ENCODE measurements at regions not wholly inside any gene's neighbourhood (a gene's known extent, or its start where the extent isn't known, plus 50 kb on each side); places are given as distances from the start of the nearest gene placed in this dataset.

DNA sequence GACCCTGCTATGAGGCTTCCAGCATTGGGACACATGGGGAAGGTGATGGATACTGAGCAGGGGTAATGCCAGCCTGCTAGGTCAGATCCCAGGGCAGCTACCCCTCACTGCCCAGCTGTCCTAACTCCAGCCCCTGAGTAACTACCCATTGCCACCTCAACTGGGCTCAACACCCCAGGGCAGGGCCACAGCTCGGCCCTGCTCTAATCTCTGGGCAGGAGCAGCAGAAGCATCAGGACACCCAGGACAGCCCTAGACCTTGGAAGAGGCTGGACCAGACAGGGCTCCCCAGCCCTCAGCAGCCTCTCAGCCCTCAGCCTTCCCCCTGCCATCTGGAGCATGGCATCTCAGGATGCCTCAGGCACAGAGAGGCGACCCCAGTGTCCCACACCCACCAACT lies 67.4 kb upstream of the TOP1 start:
- no peak for DNase-seq

DNA sequence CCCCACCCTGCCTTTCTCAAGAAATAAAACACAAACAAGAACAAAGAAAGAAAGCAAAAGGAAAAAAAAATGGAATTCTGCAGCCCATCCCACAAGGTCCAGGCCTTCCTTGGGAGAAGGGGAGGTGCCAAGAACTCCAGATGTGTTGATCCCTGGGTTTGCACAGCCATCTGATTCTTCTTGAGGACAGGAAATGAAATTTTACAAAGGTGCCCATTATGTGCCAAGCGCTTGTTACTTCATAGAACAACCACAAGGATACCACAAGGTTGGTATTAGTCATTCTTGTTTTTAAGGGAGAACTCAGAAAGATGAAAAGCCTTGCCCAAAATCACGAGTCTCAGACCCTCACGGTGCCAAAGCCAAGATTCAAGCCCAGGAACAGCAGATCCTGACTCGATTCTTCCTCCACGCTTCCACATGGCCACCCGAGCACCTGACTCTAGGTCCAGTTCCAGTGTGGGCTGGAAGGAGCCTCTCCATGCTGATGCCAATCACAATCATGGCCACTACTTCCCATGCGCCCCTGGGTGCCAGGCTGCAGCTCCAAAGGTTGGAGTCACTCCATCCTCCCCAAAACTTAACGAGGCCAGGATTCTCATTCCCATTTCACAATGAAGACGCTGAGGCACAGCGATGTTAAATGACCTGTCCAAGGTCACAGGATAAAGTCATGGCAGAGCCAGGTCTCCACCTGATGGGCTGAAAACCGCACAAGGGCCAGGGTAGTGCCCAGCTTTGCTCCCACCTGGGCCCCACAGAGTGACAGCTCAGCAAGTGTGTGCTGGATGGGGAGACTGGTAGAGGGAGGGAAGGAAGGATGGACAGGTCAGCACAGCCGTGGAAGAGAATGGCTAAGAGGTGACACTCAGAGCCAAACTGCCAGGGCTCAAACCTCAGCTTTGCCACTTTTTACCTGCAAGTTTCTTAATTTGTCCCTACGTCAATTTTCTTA lies 66.7 kb upstream of the TOP1 start:
- DNase-seq: peak; percentile 68

DNA sequence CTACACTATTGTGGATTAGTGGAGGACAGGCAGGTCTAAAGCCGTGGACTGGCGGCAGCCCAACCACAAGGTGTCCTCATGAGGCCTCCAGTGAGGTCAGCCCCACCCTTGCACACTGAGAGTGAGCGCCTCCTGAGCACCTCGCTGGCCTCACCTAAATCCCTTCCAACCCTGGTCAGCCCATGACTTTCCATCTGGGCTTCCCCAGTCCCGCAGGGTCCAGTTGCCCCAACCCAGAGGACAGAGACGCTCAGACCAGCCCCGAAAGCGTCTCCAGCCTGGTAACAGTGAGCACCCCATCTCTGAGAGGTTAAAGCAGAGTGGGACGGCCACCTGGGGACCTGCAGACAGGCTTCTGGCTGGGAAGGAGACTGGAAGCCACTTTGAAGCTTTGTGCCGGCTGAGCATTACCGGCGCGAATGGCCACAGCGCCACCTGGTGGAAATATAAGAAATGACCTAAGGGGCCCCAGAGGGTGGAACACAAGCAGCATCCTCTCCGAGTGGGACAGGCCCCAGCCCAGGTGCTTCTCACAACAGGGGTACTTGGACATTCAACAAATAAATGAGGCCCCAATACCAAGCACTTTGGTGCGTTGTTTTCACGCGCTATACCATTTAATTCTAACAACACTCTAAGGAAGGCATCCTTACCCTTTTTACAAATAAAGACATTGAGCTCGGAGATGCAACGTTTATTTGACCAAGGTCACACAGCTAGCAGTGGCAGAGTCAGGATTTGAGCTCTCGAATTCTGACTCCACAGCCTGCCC lies 65.7 kb upstream of the TOP1 start:
- peak; percentile 80 for DNase-seq

DNA sequence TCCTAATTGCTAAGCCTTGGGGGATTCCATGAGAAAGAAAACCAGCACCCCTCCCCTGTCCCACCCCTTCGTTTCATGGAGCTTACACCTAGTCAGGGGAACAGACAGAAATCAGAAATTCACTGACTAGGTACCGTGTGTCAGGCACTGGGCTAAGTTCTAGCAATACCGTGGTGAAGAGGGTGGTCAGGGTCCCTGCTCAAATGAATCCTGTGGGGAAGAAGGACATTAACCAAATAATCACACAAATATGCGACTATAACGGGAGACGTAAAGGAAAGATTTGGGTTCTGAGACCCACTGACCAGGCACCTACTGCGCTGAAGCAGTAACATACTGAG lies 65.1 kb upstream of the TOP1 start:
- DNase-seq: no peak

DNA sequence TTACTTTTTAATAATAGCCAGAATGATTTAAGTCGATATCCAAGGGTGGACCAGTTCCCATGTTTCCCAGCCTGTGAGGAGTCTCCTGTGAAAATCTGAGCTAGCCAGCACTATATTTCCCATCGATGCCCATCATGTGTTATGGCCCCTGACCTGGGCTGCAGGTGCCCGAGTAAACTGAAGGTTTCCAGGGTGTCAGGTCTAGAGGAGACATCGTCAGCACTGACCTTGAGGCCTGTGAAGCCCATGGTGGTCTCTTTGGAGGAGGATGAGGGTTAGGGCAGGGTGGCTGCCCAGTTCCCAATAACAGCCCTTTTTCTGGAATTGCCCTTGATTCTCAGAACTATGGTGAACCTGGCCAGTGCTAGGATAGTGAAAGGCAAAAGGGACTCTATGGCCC lies 63.0 kb upstream of the TOP1 start:
- no peak for DNase-seq

DNA sequence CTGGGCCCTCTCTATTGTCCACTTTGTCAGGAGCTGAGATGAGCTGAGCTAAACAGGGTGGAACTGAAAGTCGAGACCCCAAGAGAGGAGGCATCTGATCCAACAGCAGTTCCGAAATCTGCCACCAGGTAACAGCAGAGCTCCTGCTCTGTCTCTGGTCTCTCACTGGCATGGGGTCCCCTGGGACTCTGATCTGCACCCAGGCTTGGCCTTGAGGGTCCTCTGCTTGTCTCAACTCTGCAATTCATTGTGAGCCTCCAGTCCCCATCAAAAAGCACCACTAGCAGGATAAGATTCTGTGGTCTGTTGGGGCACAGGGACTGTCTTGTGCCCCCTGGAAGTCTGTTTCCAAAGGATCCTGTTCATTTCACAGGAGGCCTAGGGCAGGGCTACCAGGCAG lies 62.5 kb upstream of the TOP1 start:
- DNase-seq: no peak

DNA sequence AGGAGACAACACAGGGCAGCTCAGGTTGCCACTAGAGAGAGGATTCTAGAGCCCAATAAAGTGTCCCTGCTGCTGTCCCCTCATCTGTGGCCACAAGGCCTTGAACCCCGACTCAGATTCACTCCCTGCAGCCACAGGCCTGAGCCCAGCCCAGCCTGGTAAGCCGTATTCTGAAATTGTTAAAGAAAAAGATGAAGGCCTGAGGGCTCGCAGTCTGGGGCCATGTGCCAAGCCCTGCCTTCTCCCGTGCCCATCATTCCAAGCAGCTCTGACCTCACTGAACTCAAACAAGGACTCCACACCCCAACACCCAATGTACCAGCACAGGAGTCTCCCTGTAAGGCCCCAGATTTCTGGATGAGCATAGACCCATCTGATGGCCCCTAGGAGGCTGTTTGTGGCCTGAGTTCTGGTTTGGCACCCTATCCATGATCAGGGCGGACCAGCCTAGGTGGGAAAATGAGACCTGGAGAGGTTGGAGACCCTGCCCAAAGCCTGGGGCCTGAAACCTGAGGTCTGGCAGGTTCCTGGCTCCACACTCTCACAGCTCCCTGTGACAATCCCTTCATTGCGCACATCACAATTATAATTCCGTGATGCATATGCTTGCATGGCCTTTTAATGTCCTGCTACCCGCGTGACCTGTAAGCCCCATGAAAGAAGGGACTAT lies 62.0 kb upstream of the TOP1 start:
- DNase-seq: no peak

DNA sequence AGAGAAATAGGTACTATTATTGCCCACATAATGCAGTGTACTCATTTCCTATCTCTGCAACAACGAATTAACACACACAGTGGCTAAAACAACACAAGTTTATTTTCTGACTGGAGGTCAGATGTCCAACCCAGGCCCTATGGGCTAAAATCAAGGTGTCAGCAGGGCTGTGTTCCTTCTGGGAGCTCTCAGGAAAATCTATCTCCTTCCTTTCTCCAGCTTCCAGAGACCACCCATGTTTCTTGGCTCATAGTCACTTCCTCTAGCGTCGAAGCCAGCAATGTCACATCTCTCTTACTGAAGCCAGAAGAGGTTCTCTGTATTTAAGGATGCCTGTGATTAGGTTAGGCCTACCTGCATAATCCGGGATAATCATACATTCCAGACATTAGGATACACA lies 60.9 kb upstream of the TOP1 start:
- no peak for DNase-seq

DNA sequence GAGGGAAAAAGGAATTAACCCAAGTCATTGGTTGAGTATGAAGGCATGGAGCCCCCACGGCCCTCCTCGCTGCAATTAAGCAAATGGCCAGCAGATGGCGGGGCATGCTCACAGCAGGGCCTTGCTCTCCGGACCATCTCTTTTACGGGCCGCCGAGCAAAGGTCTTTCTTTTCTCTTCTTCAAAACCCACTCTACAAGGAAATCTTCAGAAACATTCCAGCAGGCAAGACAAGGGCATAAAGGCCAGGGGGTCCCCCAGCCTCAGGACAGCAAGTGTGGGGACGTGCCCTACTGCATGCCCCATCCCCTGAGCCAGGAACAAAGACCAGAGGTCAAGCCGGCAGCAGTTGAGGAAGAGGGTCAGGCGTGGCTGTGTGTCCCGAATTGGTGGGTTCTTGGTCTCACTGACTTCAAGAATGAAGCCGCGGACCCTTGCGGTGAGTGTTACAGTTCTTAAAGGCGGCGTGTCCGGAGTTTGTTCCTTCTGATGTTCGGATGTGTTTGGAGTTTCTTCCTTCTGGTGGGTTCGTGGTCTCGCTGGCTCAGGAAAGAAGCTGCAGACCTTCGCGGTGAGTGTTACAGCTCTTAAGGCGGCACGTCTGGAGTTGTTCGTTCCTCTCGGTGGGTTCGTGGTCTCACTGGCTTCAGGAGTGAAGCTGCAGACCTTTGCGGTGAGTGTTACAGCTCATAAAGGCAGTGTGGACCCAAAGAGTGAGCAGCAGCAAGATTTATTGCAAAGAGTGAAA lies 59.6 kb upstream of the TOP1 start:
- DNase-seq: peak; percentile 86

DNA sequence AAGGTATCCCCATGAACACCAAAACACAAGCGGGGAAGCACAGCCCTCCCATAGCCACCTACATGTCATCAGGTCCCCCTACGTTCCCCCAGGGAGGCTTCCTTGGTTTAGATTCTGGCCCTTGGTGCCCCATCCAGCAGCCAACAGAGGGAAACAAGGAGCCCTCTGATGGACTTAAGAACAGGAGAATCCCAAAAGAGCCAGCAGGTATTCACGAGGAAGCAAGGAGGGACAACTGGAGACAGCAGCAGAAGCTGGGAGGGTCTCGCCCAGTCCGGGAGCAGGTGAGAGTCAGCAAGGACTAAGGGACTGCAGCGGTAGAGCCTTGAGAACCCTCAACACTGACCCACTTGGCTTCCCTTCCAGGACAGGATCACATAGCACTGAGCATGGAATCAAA lies 58.4 kb upstream of the TOP1 start:
- no peak for DNase-seq

DNA sequence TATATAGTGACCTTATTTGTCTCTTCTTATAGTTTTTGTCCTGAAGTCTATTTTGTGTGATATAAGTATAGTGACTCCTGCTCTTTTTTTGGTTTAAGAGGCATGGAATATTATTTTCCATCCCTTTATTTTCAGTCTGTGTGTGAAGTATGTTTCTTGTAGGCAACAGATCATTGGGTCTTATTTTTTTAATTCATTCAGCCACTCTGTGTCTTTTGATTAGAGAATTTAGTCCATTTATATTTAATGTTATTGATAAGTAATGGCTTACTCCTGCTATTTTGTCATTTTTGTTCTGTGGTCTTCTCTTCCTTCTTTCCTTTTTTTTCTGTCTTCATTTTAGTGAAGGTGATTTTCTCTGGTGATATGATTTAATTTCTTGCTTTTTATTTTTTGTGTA lies 51.4 kb upstream of the TOP1 start:
- DNase-seq: no peak

DNA sequence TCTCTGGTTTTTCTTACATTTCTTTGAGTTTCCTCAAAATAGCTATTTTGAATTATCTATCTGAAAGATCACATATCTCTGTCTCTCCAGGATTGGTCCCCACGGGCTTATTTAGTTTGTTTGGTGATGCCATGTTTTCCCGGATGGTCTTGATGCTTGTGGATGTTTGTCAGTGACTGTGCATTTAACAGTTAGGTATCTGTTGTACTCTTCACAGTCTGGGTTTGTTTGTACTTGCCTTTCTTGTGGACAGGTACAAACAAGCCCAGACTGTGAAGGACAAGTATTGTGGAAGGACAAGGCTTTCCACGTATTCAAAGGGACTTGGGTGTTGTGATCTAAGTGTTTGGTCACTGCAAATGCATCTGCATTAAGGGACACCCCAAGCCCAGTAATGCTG lies 49.9 kb upstream of the TOP1 start:
- DNase-seq: no peak

Measured in activated CD4-positive, alpha-beta T cell treated with anti-CD3 and anti-CD28 coated beads, Interleukin-10, Interleukin-2, amounts not matched to agents 100 ng/mL and 50 ng/mL, durations not matched to agents 16 hours and 8 hours (primary cell).